ENCODE measurements at regions not wholly inside any gene's neighbourhood (a gene's known extent, or its start where the extent isn't known, plus 50 kb on each side); places are given as distances from the start of the nearest gene placed in this dataset.

- FAIRE-seq = no peak
- Histone ChIP-seq H3K9ac (ENCODE audit: low read length in 3 of 3) (no peak overlapping the region), H3K27me3 (ENCODE audit: control insufficient read depth, insufficient read depth, low read length) (no peaks in the 10 kb centered on the region), H3K4me3 (ENCODE audit: low read length in 3 of 3) (no peak overlapping the region), H3K4me1 (ENCODE audit: control insufficient read depth in 2 of 3, insufficient read depth in 2 of 3, low read depth in 1 of 3, low read length in 3 of 3) (no peaks in the 10 kb centered on the region), H3K27ac (ENCODE audit: low read depth in 2 of 2, low read length in 2 of 2) (no peak overlapping the region), H3K36me3 (ENCODE audit: control insufficient read depth in 2 of 3, insufficient read depth in 3 of 3, low read length in 3 of 3) (no peaks in the 10 kb centered on the region), H3K9me3 (ENCODE audit: control insufficient read depth in 2 of 3, insufficient read depth in 1 of 3, low read length in 3 of 3) (no peaks in the 10 kb centered on the region)
- intact Hi-C loops (cut with DNase I) = no loop called here
- DNase-seq = no peak
- no peak for TF ChIP-seq CTCF (IDR thresholded peaks at IDR 0.05; ENCODE audit: borderline replicate concordance, extremely low read depth, insufficient read depth)
These were observed 623.1 kb downstream of the TSN start for GRCh38 chr2:122378521-122378920.

- DNase-seq (no peak), FAIRE-seq (no peak)
- Histone ChIP-seq H3K27ac (ENCODE audit: low read depth in 2 of 2, low read length in 2 of 2) (no peak overlapping the region), H3K4me1 (ENCODE audit: control insufficient read depth in 2 of 3, insufficient read depth in 2 of 3, low read depth in 1 of 3, low read length in 3 of 3) (no peaks in the 10 kb centered on the region), H3K9ac (ENCODE audit: low read length in 3 of 3) (no peak overlapping the region), H3K36me3 (ENCODE audit: control insufficient read depth in 2 of 3, insufficient read depth in 3 of 3, low read length in 3 of 3) (no peaks in the 10 kb centered on the region), H3K27me3 (ENCODE audit: control insufficient read depth, insufficient read depth, low read length) (no peaks in the 10 kb centered on the region), H3K4me3 (ENCODE audit: low read length in 3 of 3) (no peak overlapping the region), H3K9me3 (ENCODE audit: control insufficient read depth in 2 of 3, insufficient read depth in 1 of 3, low read length in 3 of 3) (peaks cover 0 to 16% (median 4%) of the 10 kb centered on the region in 3 donors)
- TF ChIP-seq CTCF (IDR thresholded peaks at IDR 0.05; ENCODE audit: borderline replicate concordance, extremely low read depth, insufficient read depth) = no peak
- intact Hi-C loops (cut with DNase I) = no loop called here
These were observed 629.4 kb downstream of the TSN start for GRCh38 chr2:122384768-122385333.

GRCh38 chr2:122388208-122388607, 632.8 kb downstream of the TSN start:
- intact Hi-C loops (cut with DNase I) = no loop called here
- Histone ChIP-seq H3K27me3 (ENCODE audit: control insufficient read depth, insufficient read depth, low read length) (no peaks in the 10 kb centered on the region), H3K9me3 (ENCODE audit: control insufficient read depth in 2 of 3, insufficient read depth in 1 of 3, low read length in 3 of 3) (peaks cover 0 to 16% (median 4%) of the 10 kb centered on the region in 3 donors), H3K36me3 (ENCODE audit: control insufficient read depth in 2 of 3, insufficient read depth in 3 of 3, low read length in 3 of 3) (no peaks in the 10 kb centered on the region), H3K9ac (ENCODE audit: low read length in 3 of 3) (no peak overlapping the region), H3K4me3 (ENCODE audit: low read length in 3 of 3) (no peak overlapping the region), H3K27ac (ENCODE audit: low read depth in 2 of 2, low read length in 2 of 2) (no peak overlapping the region), H3K4me1 (ENCODE audit: control insufficient read depth in 2 of 3, insufficient read depth in 2 of 3, low read depth in 1 of 3, low read length in 3 of 3) (no peaks in the 10 kb centered on the region)
- TF ChIP-seq CTCF (IDR thresholded peaks at IDR 0.05; ENCODE audit: borderline replicate concordance, extremely low read depth, insufficient read depth) = no peak
- no peak for FAIRE-seq
- no peak for DNase-seq

GRCh38 chr2:122389694-122390093, 634.2 kb downstream of the TSN start:
- no peak for TF ChIP-seq CTCF (IDR thresholded peaks at IDR 0.05; ENCODE audit: borderline replicate concordance, extremely low read depth, insufficient read depth)
- H3K4me3 ChIP-seq (ENCODE audit: low read length in 3 of 3) = no peak overlapping the region
- no peak overlapping the region for H3K27ac ChIP-seq (ENCODE audit: low read depth in 2 of 2, low read length in 2 of 2)
- H3K9ac ChIP-seq (ENCODE audit: low read length in 3 of 3) = no peak overlapping the region
- H3K36me3 ChIP-seq (ENCODE audit: control insufficient read depth in 2 of 3, insufficient read depth in 3 of 3, low read length in 3 of 3) = no peaks in the 10 kb centered on the region
- DNase-seq = no peak
- no peak for FAIRE-seq
- intact Hi-C loops (cut with DNase I) = no loop called here
- peaks cover 0 to 16% (median 4%) of the 10 kb centered on the region in 3 donors for H3K9me3 ChIP-seq (ENCODE audit: control insufficient read depth in 2 of 3, insufficient read depth in 1 of 3, low read length in 3 of 3)
- H3K27me3 ChIP-seq (ENCODE audit: control insufficient read depth, insufficient read depth, low read length) = no peaks in the 10 kb centered on the region
- no peaks in the 10 kb centered on the region for H3K4me1 ChIP-seq (ENCODE audit: control insufficient read depth in 2 of 3, insufficient read depth in 2 of 3, low read depth in 1 of 3, low read length in 3 of 3)
